Stimulated activated CD4-positive, alpha-beta T cell treated with anti-CD3 and anti-CD28 coated beads, TNF-alpha, amount 100 ng/mL, for 48 hours (primary cell): ENCODE measurements at regions not wholly inside any gene's neighbourhood (a gene's known extent, or its start where the extent isn't known, plus 50 kb on each side); places are given as distances from the start of the nearest gene placed in this dataset.
"Not testable (repeated sequence)": the region's sequence is repeated elsewhere in the genome, so short reads cannot be mapped to it uniquely, and the experiment has no call there.

Experiments
- DNase-seq, 3 donors: peaks; one replicate each; pipeline ENCODE4 v3.0.0-alpha.2; 2020; ENCODE audit warnings: low read depth in 3 of 3

GRCh38 chr5:34296759-34297158, 253.7 kb upstream of the C1QTNF3 start:
- not testable (repeated sequence) for DNase-seq

GRCh38 chr5:34329201-34329600, 286.2 kb upstream of the C1QTNF3 start:
- DNase-seq = not testable (repeated sequence)

- DNase-seq = not testable (repeated sequence)
Observed at GRCh38 chr5:34329611-34330108, 286.6 kb upstream of the C1QTNF3 start.

- DNase-seq = not testable (repeated sequence)
Observed at GRCh38 chr5:34331928-34332454, 289.0 kb upstream of the C1QTNF3 start.

GRCh38 chr5:34339408-34340001, 296.5 kb upstream of the C1QTNF3 start:
- not testable (repeated sequence) for DNase-seq

- DNase-seq = not testable (repeated sequence)
Observed at GRCh38 chr5:34354440-34354839, 301.7 kb upstream of the RAI14 start.

GRCh38 chr5:34371417-34371816, 284.7 kb upstream of the RAI14 start:
- not testable (repeated sequence) for DNase-seq

- not testable (repeated sequence) for DNase-seq
Observed at GRCh38 chr5:34371817-34372216, 284.3 kb upstream of the RAI14 start.

- DNase-seq = not testable (repeated sequence)
Observed at GRCh38 chr5:34372739-34373138, 283.4 kb upstream of the RAI14 start.

- not testable (repeated sequence) for DNase-seq
Observed at GRCh38 chr5:34377651-34378050, 278.5 kb upstream of the RAI14 start.

- DNase-seq = not testable (repeated sequence)
Observed at GRCh38 chr5:34378498-34378897, 277.6 kb upstream of the RAI14 start.

- DNase-seq = not testable (repeated sequence)
Observed at GRCh38 chr5:34388754-34389153, 267.4 kb upstream of the RAI14 start.

- DNase-seq = no peak
Observed at GRCh38 chr5:34409373-34409772, 246.8 kb upstream of the RAI14 start.

- no peak for DNase-seq
Observed at GRCh38 chr5:34410411-34411139, 245.6 kb upstream of the RAI14 start.

GRCh38 chr5:34411470-34412346, 244.4 kb upstream of the RAI14 start:
- DNase-seq = no peak

GRCh38 chr5:34412736-34413135, 243.4 kb upstream of the RAI14 start:
- no peak for DNase-seq

GRCh38 chr5:34415559-34416198, 240.4 kb upstream of the RAI14 start:
- no peak for DNase-seq

- DNase-seq = no peak
Observed at GRCh38 chr5:34416501-34417008, 239.6 kb upstream of the RAI14 start.

- not testable (repeated sequence) for DNase-seq
Observed at GRCh38 chr5:34420191-34420590, 235.9 kb upstream of the RAI14 start.

GRCh38 chr5:34436761-34437501, 219.2 kb upstream of the RAI14 start:
- no peak for DNase-seq
